Transverse colon (tissue), 4 donors: ENCODE measurements at regions not wholly inside any gene's neighbourhood (a gene's known extent, or its start where the extent isn't known, plus 50 kb on each side); places are given as distances from the start of the nearest gene placed in this dataset.

ENCODE experiments used
- EP300 ChIP-seq: sonication (generic); formaldehyde crosslinking; IDR thresholded peaks from one replicate; pipeline ENCODE4 v1.6.1; 2017; ENCODE audit warnings: antibody characterized with exemption, low read depth
- POLR2A ChIP-seq: fragments of 450-650 bp; IDR thresholded peaks from one replicate; pipeline ENCODE4 v1.6.1; 2016; ENCODE audit warnings: antibody characterized with exemption, mild to moderate bottlenecking, moderate library complexity
- POLR2AphosphoS5 ChIP-seq, 3 donors: sonication (generic); formaldehyde crosslinking; IDR thresholded peaks; one replicate each; pipeline ENCODE4 v1.6.1; 2016; ENCODE audit warnings: antibody characterized with exemption in 3 of 3
- TF ChIP-seq, protein P1 (sequence below), 5 experiments: fragments of 200-600 bp in 3 of 5; fragments of 450-650 bp in 2 of 5; sonication (generic) in 3 of 5; IDR thresholded peaks; 1 replicate in 2 of 5; 2 replicates in 3 of 5; pipeline ENCODE4 v1.5.1; 2016 to 2017; ENCODE audit warnings: antibody characterized with exemption in 5 of 5, inconsistent platforms in 3 of 5, mild to moderate bottlenecking in 2 of 5, moderate library complexity in 1 of 5

- TF ChIP-seq POLR2A, result no peak
- TF ChIP-seq, protein P1, sequence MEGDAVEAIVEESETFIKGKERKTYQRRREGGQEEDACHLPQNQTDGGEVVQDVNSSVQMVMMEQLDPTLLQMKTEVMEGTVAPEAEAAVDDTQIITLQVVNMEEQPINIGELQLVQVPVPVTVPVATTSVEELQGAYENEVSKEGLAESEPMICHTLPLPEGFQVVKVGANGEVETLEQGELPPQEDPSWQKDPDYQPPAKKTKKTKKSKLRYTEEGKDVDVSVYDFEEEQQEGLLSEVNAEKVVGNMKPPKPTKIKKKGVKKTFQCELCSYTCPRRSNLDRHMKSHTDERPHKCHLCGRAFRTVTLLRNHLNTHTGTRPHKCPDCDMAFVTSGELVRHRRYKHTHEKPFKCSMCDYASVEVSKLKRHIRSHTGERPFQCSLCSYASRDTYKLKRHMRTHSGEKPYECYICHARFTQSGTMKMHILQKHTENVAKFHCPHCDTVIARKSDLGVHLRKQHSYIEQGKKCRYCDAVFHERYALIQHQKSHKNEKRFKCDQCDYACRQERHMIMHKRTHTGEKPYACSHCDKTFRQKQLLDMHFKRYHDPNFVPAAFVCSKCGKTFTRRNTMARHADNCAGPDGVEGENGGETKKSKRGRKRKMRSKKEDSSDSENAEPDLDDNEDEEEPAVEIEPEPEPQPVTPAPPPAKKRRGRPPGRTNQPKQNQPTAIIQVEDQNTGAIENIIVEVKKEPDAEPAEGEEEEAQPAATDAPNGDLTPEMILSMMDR (IDR thresholded peaks at IDR 0.05), result peak; percentile 68 to 78 (median 72)
- no peak for TF ChIP-seq POLR2AphosphoS5 (IDR thresholded peaks at IDR 0.05)
- TF ChIP-seq EP300, result no peak
Measured at GRCh38 chr1:239951511-239952140, 140.1 kb upstream of the FMN2 start.
